A673 (cell line): ENCODE measurements at regions not wholly inside any gene's neighbourhood (a gene's known extent, or its start where the extent isn't known, plus 50 kb on each side); places are given as distances from the start of the nearest gene placed in this dataset.

Experiments used
- BruUV-seq: library from RNA; stranded (reverse); fragments of 400-500 nt; replicated peaks from 2 replicates; lab custom pipeline; 2021; lab: Mats Ljungman, UMichigan
- CTCF ChIA-PET: fragments of 300-600 bp; sonication (Branson Sonifier 250); formaldehyde crosslinking; loops from one replicate; lab custom pipeline; 2022; ENCODE audit warnings: antibody characterized with exemption; lab: Charles Lee
- POLR2A ChIA-PET: fragments of 300-600 bp; sonication (Branson Sonifier 250); formaldehyde crosslinking; loops from one replicate; lab custom pipeline; 2022; ENCODE audit warnings: antibody characterized with exemption; ENCODE audit not compliant: low non-redundant PET; lab: Charles Lee
- DNase-seq: peaks from one replicate; pipeline ENCODE4 v3.0.0-alpha.2; 2015; ENCODE audit warnings: low spot score
- H3K27ac ChIP-seq: fragments of 200-600 bp; sonication (generic); 2 replicates; pipeline ENCODE4 v1.5.1; 2016; ENCODE audit warnings: mixed run types, low read depth, mild to moderate bottlenecking, mixed read lengths, antibody characterized with exemption, low read length; ENCODE audit not compliant: poor library complexity, severe bottlenecking
- H3K27me3 ChIP-seq: fragments of 200-600 bp; sonication (generic); replicated peaks from 2 replicates; pipeline ENCODE4 v1.6.1; 2017; ENCODE audit warnings: mixed run types, low read depth, mild to moderate bottlenecking, mixed read lengths, antibody characterized with exemption, low read length; ENCODE audit not compliant: insufficient read depth, poor library complexity
- H3K36me3 ChIP-seq: fragments of 200-600 bp; sonication (generic); 2 replicates; pipeline ENCODE4 v1.6.1; 2016; ENCODE audit warnings: mixed run types, mild to moderate bottlenecking, mixed read lengths, antibody characterized with exemption, low read length; ENCODE audit not compliant: insufficient read depth, poor library complexity, severe bottlenecking
- H3K4me1 ChIP-seq: fragments of 200-600 bp; sonication (generic); 2 replicates; pipeline ENCODE4 v1.6.1; 2017; ENCODE audit warnings: mixed run types, mild to moderate bottlenecking, mixed read lengths, antibody characterized with exemption, low read length; ENCODE audit not compliant: insufficient read depth, poor library complexity, severe bottlenecking
- H3K4me3 ChIP-seq: fragments of 200-600 bp; sonication (generic); 2 replicates; pipeline ENCODE4 v1.5.1; 2016; ENCODE audit warnings: low read depth, mixed run types, mild to moderate bottlenecking, mixed read lengths, low read length; ENCODE audit not compliant: poor library complexity, severe bottlenecking
- H3K9me3 ChIP-seq: fragments of 200-600 bp; sonication (generic); 2 replicates; pipeline ENCODE4 v1.6.1; 2016; ENCODE audit warnings: mixed run types, low read depth, mild to moderate bottlenecking, mixed read lengths, antibody characterized with exemption, low read length; ENCODE audit not compliant: poor library complexity, severe bottlenecking
- EZH2 ChIP-seq: fragments of 200-600 bp; sonication (generic); IDR thresholded peaks from 2 replicates; pipeline ENCODE4 v1.6.1; 2017; ENCODE audit warnings: borderline replicate concordance, low read depth, mild to moderate bottlenecking, mixed read lengths, antibody characterized with exemption, low read length; ENCODE audit not compliant: poor library complexity, severe bottlenecking
- intact Hi-C: fragments of 100-400 bp; cut with micrococcal nuclease; formaldehyde crosslinking; loops from one replicate; pipeline ENCODE4 v1.10.0; 2022; ENCODE audit not compliant: unreplicated experiment
- TF ChIP-seq, protein P1 (sequence below): fragments of 300-800, 200-600 bp; sonication (generic); conservative IDR thresholded peaks from 2 replicates; pipeline ENCODE4 v1.5.1; 2017; ENCODE audit warnings: low read depth, mild to moderate bottlenecking, antibody characterized with exemption, low read length, moderate library complexity, mixed read lengths

DNA sequence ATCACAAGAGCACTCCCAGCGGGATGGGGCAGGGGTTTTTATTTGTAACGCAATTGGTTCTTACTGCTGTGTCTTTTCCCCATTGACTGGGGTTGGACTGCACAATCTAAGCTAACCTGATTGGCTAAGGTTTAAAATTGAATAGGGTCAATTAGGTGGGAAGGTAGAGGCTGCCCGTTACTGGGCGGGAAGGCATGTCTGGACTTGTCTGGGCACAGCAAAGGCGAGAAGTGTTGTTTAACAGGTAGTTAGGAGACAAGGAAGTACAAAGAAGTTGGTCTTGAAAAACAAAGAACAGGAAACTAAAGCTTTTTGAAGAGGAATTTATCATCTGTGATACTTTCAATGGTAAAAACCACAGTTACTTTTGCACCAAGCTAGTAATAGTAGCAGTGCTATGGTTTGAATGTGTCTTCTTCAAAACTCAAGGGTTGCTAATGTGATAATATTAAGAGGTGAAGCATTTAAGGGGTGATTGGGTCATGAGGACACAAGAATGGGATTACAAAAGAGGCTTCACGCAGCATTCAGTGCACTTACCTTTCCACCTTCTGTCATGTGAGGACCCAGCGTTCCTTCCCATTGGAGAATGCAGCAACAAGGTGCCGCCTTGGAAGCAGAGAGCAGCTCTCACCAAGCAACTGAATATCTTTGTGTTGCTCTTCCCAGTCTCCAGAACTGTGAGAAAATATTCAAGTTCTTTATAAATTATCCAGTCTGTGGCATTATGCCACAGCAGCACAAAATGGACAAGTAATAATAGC, 875.5 kb upstream of the SORCS1 start:
- intact Hi-C loops, result no loop called here
- no TSS peak for BruUV-seq
- DNase-seq, result no peak
- CTCF ChIA-PET, result no interaction called here
- Histone ChIP-seq H3K9me3 (no peaks in the 10 kb centered on the region), H3K27me3 (no peaks in the 10 kb centered on the region), H3K36me3 (no peaks in the 10 kb centered on the region), H3K4me1 (no peaks in the 10 kb centered on the region), H3K4me3 (no peak overlapping the region), H3K27ac (no peak overlapping the region)
- no peak for TF ChIP-seq EZH2
- TF ChIP-seq, protein P1, sequence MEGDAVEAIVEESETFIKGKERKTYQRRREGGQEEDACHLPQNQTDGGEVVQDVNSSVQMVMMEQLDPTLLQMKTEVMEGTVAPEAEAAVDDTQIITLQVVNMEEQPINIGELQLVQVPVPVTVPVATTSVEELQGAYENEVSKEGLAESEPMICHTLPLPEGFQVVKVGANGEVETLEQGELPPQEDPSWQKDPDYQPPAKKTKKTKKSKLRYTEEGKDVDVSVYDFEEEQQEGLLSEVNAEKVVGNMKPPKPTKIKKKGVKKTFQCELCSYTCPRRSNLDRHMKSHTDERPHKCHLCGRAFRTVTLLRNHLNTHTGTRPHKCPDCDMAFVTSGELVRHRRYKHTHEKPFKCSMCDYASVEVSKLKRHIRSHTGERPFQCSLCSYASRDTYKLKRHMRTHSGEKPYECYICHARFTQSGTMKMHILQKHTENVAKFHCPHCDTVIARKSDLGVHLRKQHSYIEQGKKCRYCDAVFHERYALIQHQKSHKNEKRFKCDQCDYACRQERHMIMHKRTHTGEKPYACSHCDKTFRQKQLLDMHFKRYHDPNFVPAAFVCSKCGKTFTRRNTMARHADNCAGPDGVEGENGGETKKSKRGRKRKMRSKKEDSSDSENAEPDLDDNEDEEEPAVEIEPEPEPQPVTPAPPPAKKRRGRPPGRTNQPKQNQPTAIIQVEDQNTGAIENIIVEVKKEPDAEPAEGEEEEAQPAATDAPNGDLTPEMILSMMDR, result no peak
- POLR2A ChIA-PET, result no interaction called here

DNA sequence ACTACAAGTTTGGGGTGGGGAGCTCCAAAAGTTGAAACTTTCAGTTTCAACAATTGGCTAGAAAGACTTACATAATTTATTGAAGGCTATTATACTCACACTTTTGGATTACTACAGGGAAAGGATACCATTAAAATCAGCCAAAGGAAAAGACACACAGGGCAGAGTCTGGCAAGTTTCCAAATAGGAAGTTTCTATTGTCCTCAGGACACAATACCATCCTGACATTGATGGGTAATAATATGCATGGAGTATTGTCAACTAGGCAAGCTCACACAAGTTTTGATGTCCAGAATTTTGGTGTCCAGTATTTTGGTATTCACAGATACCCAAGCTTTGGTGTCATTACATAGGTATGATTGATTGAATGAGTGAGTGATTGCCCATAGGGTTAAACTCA, 872.6 kb upstream of the SORCS1 start:
- intact Hi-C loops, result no loop called here
- no peaks in the 10 kb centered on the region for H3K27me3 ChIP-seq
- TF ChIP-seq, protein P1, result no peak
- no peak for TF ChIP-seq EZH2
- no TSS peak for BruUV-seq
- CTCF ChIA-PET, result no interaction called here
- H3K9me3 ChIP-seq, result no peaks in the 10 kb centered on the region
- H3K36me3 ChIP-seq, result no peaks in the 10 kb centered on the region
- no peak overlapping the region for H3K4me3 ChIP-seq
- H3K27ac ChIP-seq, result no peak overlapping the region
- DNase-seq, result no peak
- H3K4me1 ChIP-seq, result no peaks in the 10 kb centered on the region
- POLR2A ChIA-PET, result no interaction called here

DNA sequence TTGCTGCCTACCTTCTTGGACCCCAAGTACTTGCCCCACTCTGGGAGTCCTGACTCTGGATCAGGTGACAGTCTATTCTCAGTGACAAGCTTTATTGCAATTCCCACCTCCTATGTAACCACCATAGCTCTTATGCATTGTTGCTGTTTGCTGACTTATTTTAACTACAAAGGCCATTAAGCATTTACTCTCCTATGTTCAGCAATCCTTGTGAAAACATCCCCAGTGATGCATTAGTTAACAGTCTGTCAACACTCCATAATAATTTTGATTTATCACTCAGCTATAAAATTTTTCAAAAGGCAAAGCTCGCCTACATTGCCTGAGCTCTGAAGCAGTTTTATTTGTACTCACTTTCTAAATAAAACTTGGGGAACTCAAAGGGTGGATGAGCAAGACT, 871.8 kb upstream of the SORCS1 start:
- CTCF ChIA-PET, result no interaction called here

More for the DNA sequence above, 871.8 kb upstream of the SORCS1 start:
- H3K4me1 ChIP-seq, result no peaks in the 10 kb centered on the region
- POLR2A ChIA-PET, result no interaction called here
- TF ChIP-seq EZH2, result no peak
- TF ChIP-seq, protein P1, result no peak
- intact Hi-C loops, result no loop called here
- no peak for DNase-seq
- H3K9me3 ChIP-seq, result no peaks in the 10 kb centered on the region
- H3K27me3 ChIP-seq, result no peaks in the 10 kb centered on the region
- BruUV-seq, result no TSS peak
- H3K27ac ChIP-seq, result no peak overlapping the region
- H3K4me3 ChIP-seq, result no peak overlapping the region
- H3K36me3 ChIP-seq, result no peaks in the 10 kb centered on the region
